H1 (cell line): ENCODE measurements at regions not wholly inside any gene's neighbourhood (a gene's known extent, or its start where the extent isn't known, plus 50 kb on each side); places are given as distances from the start of the nearest gene placed in this dataset.

Experiments used
- ASH2L ChIP-seq: fragments of 200-600, 300-600 bp; sonication (generic); IDR thresholded peaks from one replicate; pipeline ENCODE4 v1.7.1; 2017; ENCODE audit warnings: low read length
- BACH1 ChIP-seq: IDR thresholded peaks from 2 replicates; pipeline ENCODE4 v1.6.1; 2012; ENCODE audit warnings: low read length, improper control_type of control experiment
- CEBPB ChIP-seq: IDR thresholded peaks from 2 replicates; pipeline ENCODE4 v1.6.1; 2012; ENCODE audit warnings: low read depth, low read length
- CREB1 ChIP-seq: IDR thresholded peaks from 2 replicates; pipeline ENCODE4 v1.6.1; 2012; ENCODE audit warnings: inconsistent platforms
- CTCF ChIP-seq, 3 experiments: IDR thresholded peaks; 1 replicate in 2 of 3; 2 replicates in 1 of 3; pipeline versions ENCODE4 v1.5.1 to v1.6.1; 2011; ENCODE audit warnings: low read length in 3 of 3, mild to moderate bottlenecking in 3 of 3, inconsistent platforms in 2 of 3, low read depth in 1 of 3, moderate library complexity in 1 of 3; ENCODE audit not compliant: insufficient read depth in 1 of 3; ENCODE audit errors: control extremely low read depth in 1 of 3
- GTF2F1 ChIP-seq: IDR thresholded peaks from 2 replicates; pipeline ENCODE4 v1.6.1; 2012; ENCODE audit warnings: low read depth, low read length, improper control_type of control experiment, borderline replicate concordance
- HDAC6 ChIP-seq: IDR thresholded peaks from one replicate; pipeline ENCODE4 v1.7.1; 2012; ENCODE audit warnings: low read depth, mild to moderate bottlenecking, inconsistent platforms, low read length, moderate library complexity
- JUN ChIP-seq: IDR thresholded peaks from 2 replicates; pipeline ENCODE4 v1.6.1; 2011; ENCODE audit warnings: low read depth, mild to moderate bottlenecking, improper control_type of control experiment, low read length
- KDM1A ChIP-seq: fragments of 200-600, 300-600 bp; sonication (generic); IDR thresholded peaks from 2 replicates; pipeline ENCODE4 v1.7.1; 2016; ENCODE audit warnings: mild to moderate bottlenecking, low read length, borderline replicate concordance
- KDM5A ChIP-seq: fragments of 200-600 bp; IDR thresholded peaks from 2 replicates; pipeline ENCODE4 v1.7.1; 2012; ENCODE audit warnings: mild to moderate bottlenecking, low read length, inconsistent platforms, mixed read lengths
- NRF1 ChIP-seq: IDR thresholded peaks from 2 replicates; pipeline ENCODE4 v1.6.1; 2011; ENCODE audit warnings: mild to moderate bottlenecking, low read depth, low read length, improper control_type of control experiment
- PHF8 ChIP-seq: fragments of 200-600 bp; sonication (generic); conservative IDR thresholded peaks from 2 replicates; pipeline ENCODE4 v1.7.1; 2012; ENCODE audit warnings: low read depth, mild to moderate bottlenecking, inconsistent platforms, low read length, moderate library complexity
- POLR2A ChIP-seq, 2 experiments: IDR thresholded peaks; 1 replicate in 1 of 2; 2 replicates in 1 of 2; pipeline ENCODE4 v1.6.1; 2011; ENCODE audit warnings: low read depth in 2 of 2, low read length in 2 of 2, mild to moderate bottlenecking in 2 of 2; ENCODE audit errors: control extremely low read depth in 1 of 2
- POLR2AphosphoS5 ChIP-seq: IDR thresholded peaks from 2 replicates; pipeline ENCODE4 v1.6.1; 2011; ENCODE audit warnings: low read depth, low read length
- RAD21 ChIP-seq, 2 experiments: IDR thresholded peaks in 1 of 2; conservative IDR thresholded peaks in 1 of 2; 2 replicates each; pipeline ENCODE4 v1.6.1; 2011; ENCODE audit warnings: low read depth in 2 of 2, low read length in 2 of 2, improper control_type of control experiment in 1 of 2, inconsistent platforms in 1 of 2, mild to moderate bottlenecking in 1 of 2, moderate library complexity in 1 of 2
- RXRA ChIP-seq: IDR thresholded peaks from 2 replicates; pipeline ENCODE4 v1.6.1; 2011; ENCODE audit warnings: low read depth, mild to moderate bottlenecking, low read length, moderate library complexity; ENCODE audit not compliant: insufficient read depth
- SAP30 ChIP-seq: fragments of 300-600 bp; sonication (generic); IDR thresholded peaks from 2 replicates; pipeline ENCODE4 v1.7.1; 2012; ENCODE audit warnings: low read length, moderate library complexity, mild to moderate bottlenecking, inconsistent platforms; ENCODE audit not compliant: insufficient read depth, insufficient replicate concordance
- SIN3A ChIP-seq, 2 experiments: IDR thresholded peaks in 1 of 2; conservative IDR thresholded peaks in 1 of 2; 2 replicates each; pipeline ENCODE4 v1.6.1; 2011 to 2012; ENCODE audit warnings: low read length in 2 of 2, improper control_type of control experiment in 1 of 2, low read depth in 1 of 2, mild to moderate bottlenecking in 1 of 2
- SIX5 ChIP-seq: IDR thresholded peaks from 2 replicates; pipeline ENCODE4 v1.6.1; 2011; ENCODE audit warnings: mild to moderate bottlenecking, low read depth, low read length
- SUZ12 ChIP-seq: fragments of 200-600 bp; sonication (generic); IDR thresholded peaks from 2 replicates; pipeline ENCODE4 v1.6.1; 2012; ENCODE audit warnings: mild to moderate bottlenecking, inconsistent platforms, low read length, moderate library complexity, mixed read lengths

GRCh38 chr16:85553436-85554113, 59.5 kb upstream of the GSE1 start (continued):
- TF ChIP-seq POLR2A (IDR thresholded peaks at IDR 0.05; ENCODE audit: control extremely low read depth in 1 of 2, low read depth in 2 of 2, low read length in 2 of 2) (0 out of 3 replicates have a peak, but pooled peaks of 1 of the 2 experiments have one; percentile 34), SIX5 (no peak), HDAC6 (no peak), GTF2F1 (no peak), CTCF (IDR thresholded peaks at IDR 0.05; ENCODE audit: control extremely low read depth in 1 of 3, insufficient read depth in 1 of 3, low read depth in 1 of 3, low read length in 3 of 3) (peak in 1 of 3 experiments; percentile 1; a peak in 1 of 4 replicates), RXRA (0 out of 2 replicates have a peak, but pooled peaks have one; percentile 24), RAD21 (IDR thresholded peaks at IDR 0.05 in 1 of 2, conservative IDR thresholded peaks at IDR 0.05 in 1 of 2; ENCODE audit: low read depth in 2 of 2, low read length in 2 of 2) (no peak), POLR2AphosphoS5 (no peak), KDM1A (no peak), JUN (no peak), SIN3A (conservative IDR thresholded peaks at IDR 0.05 in 1 of 2, IDR thresholded peaks at IDR 0.05 in 1 of 2; ENCODE audit: low read depth in 1 of 2, low read length in 2 of 2) (peak in 1 of 2 experiments; percentile 46; a peak in 1 of 4 replicates), ASH2L (peak; percentile 25), PHF8 (no peak; the same call in 1 of the 2 replicates), CEBPB (no peak), SAP30 (peak; percentile 92), NRF1 (no peak), BACH1 (no peak), SUZ12 (no peak), CREB1 (no peak), KDM5A (no peak)
- TF ChIP-seq, all 59 proteins: peak for 11
